SIG-M5 (cell line): ENCODE measurements at regions not wholly inside any gene's neighbourhood (a gene's known extent, or its start where the extent isn't known, plus 50 kb on each side); places are given as distances from the start of the nearest gene placed in this dataset.

Experiments
- DNase-seq: peaks from one replicate; lab custom pipeline; 2025; lab: John Stamatoyannopoulos, UW

DNA sequence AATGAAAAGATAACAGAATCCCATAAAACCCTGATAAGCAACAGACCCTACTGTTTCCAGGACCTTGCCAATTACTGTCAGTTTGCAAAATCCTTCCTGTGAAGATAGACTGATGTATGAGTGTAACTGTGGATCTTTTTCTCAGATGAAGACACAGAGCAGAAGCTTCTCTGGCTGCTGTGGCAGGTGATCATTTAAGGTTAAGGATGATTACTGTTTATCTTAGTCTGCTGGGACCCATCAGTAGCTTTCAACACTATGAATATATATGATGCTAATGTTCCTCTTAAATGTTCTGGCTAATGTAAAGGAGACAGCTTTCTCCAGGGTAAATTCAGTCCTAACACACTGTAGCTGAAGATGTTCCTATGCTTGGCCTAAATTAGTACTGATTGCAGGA lies 56.0 kb upstream of the CTTNBP2 start:
- DNase-seq, result no peak

DNA sequence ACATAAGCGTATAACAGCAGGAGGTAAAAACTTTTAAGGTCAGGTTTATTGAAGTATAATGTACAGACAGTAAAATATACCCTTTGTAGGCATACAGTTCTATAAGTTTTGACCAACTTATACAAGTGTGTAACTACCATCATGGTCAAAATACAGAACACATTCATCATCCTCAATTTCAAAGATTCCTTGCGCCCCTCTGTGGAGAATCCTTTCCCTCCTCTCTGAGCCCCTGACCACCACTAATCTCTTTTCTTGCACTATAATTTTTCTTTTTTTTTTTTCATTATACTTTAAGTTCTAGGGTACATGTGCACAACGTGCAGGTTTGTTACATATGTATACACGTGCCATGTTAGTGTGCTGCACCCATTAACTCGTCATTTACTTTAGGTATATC lies 58.1 kb upstream of the CTTNBP2 start:
- DNase-seq, result no peak

DNA sequence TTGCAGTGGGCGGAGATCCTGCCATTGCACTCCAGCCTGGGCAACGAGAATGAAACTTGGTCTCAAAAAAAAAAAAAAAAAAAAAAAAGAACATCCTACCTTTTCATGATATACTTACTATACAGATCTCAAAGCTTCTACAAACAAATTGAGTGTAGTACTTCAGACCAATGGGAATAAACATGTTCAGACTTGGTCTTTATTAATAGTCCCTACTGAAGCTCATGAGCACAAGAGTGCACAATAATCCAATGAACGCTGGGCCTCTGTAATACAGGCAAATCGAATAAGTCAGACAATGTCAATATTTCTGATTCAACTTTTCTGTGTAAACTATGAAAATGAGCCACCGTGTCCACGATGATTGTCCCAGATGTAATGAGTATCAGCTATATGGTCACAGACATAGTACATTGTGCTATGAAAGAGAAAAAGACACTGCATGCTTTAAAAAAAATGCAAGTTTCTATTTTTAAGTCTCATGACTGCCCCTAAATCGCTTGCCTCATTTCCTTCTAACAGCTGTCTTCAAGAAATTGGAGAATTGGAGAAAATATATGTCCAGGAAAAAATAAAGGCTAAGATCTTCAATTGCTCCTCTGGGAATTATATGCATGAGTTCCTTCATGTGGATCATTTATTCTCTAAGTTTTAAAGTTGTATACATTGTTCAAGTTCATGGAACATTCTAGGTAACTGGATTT lies 64.0 kb upstream of the CTTNBP2 start:
- DNase-seq, result no peak

DNA sequence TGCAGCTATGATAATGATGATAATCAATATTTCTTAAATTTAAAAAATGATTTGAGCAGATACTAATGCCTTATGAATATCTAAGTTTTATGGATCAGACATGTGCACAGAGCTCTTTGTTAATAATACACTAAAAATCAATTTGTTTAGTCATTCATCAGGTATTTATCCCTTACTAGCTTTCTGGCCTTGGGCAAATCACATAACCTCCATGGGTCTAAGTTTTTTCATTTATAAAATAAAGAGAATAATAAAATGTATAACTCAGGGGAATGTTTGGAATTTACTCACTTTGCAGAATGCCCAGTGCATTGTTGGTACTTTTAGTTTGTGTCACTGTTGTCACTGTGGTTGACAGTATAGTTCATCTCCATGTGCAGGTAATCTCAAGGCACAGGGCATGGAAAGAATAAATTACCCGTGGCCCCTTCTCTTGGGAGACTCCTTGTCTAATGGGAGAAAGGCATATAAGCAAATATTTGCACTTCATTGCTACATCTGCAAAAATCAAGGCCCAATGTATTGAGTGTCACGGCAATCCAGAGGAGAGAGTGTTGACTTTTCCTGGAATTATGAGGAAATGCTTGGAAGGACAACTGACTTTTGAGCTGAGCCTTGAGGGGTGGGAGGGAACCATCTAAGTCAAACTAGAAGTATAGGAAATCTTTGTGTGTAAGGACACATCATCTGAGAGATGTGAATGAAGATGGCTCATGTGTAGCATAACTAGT lies 64.7 kb upstream of the CTTNBP2 start:
- no peak for DNase-seq

DNA sequence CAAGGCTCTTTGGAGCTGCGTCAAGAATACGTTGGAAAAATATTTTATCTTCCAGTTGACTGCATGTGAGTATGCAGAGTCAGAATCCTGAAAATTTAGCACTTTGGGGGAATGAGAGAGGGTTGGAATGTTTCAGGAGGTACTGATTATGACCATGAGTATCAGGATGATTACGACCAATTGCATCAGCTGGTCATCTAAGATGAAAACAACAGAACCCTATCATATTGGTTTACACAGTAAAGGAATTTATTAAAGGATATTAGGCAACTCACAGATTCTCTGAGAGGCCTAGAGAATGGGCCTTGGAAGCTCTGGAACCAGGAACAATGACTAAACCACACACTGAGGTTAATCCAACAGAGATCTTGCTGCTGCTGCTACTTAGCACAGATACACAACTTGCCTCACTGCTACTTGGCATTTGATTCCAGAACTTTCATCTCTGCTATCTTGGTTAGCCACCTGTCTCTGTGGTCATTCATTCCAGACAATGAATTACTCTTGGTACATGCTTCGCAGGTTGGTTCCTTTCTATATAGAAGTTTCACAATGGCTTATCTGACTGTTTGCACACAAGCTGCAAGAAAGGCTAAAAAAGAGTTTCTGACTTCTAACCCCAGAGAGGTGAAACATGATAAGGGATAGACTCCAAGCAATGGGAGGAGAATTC lies 68.0 kb upstream of the CTTNBP2 start:
- DNase-seq, result no peak

DNA sequence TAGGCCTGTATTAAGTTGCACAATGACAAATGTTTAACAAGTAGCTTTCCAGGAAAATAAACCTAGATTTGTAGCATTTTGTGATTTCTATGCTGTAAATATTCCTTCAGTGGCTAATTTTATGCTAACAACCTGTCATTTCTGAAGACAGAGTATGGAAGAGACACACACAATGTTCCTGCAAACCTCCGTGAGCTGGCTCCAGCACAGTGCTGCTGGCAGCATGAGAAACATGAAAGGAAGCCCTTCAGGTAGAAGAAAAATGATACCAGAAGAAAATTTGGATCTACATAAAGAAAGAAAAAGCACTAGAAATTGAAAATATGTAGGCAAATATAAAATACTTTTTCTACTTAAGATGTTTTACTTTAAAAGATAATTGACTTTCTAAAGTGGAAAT lies 69.5 kb upstream of the CTTNBP2 start:
- no peak for DNase-seq

DNA sequence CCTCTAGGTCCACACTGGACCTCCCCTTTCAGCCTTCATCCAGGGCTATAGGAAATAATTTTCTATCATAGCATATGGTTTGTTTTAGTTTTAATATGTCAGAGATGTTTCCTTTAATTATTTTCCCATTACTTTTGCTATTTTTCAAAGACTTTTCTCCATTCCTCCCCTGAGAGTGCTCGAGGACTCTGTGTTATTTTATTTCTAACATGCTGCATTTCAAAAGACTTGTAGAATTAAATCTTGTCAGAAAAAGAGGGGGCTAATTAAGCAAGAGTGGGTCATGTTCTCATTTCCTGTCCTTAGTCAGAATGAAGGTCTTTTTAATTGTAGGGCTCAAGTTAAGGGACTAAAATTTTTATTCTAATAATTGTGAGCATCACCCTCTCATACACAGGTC lies 71.6 kb upstream of the CTTNBP2 start:
- DNase-seq, result no peak

DNA sequence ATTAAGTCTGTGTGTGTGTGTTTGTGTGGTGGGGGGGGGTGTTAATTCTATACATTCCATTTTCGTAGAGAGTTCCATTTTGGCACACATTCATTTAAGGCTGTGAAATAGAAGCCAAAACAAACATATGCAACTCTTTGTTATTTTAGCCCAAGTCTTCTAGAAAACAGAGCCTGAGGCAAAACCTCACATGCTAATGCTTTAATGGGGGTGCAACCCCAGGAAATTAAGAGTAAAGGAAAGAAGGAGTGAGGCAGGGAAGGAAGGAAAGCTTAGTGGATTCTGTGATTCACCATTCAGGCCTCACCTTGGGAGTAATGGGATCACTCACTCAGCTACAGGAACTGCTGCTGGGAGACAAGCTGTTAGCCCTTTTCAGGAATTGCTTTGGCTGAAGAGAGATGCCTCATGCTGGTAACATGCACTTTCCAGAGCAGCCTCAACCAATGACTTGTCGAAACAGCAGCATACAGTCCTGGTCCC lies 73.0 kb upstream of the CTTNBP2 start:
- DNase-seq, result no peak

DNA sequence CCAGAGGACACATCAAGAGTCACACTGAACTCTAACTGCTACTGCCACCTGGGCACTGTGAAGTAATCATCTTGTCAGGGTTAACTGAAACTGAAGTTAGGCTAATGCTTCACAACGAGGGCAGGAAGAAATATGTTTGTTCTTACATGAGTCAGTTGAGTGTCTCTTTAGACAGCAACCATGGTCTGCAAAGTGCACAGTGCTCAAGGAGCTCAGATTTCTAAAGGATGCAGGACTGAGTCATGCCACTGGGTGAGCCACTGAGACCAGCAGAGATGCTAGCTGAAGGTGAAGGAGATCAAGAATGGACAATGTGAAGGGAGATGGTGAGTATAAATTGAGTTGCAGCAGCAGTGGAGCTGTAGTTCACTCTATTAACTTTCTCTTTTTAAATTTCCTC lies 76.0 kb upstream of the CTTNBP2 start:
- DNase-seq, result no peak

DNA sequence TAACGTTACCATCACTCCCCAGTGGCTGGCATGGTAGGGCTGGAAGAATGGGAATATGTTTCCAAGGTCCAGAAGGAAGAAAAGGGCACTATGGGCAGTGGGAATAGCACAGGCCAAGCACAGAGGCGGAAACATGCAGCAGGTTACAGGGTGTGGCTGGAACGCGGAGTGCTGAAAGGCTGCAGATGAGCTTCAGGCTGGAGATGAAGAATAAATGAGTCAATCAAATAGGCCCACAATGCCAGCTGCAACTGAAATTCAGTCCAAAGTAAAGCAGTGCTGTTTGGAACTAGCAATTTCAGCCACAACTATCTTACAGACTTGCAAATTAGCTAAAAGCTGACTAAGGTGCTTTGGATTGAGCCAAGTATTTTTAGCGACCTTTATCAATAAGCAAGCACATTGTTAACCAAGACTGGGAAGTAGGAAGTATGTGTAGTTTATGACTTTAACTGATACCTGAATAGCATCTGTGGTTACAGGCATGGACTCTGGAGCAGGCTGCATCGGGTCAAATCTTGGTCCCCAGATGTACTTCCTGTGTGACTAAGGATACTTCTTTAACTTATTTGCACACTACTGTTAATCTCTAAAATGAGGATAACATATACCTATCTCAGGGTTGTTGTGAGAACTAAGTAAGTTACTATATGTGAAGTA lies 77.5 kb upstream of the CTTNBP2 start:
- no peak for DNase-seq

DNA sequence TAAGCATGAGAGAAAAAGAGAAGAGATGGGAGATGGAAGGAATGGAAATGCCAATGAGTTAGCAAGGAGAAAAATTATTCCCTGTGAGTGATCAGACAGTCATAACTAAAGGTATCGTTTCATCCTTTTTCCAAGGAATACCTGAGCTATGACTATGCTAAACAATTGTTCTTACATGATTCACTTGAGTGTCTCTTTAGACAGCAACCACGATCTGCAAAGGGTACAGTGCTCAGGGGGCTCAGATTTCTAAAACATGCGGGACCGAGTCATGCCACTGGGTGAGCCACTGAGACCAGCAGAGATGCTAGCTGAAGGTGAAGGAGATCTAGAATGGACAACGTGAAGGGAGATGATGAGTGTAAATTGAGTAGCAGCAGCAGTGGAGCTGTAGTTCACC lies 78.0 kb upstream of the CTTNBP2 start:
- no peak for DNase-seq

DNA sequence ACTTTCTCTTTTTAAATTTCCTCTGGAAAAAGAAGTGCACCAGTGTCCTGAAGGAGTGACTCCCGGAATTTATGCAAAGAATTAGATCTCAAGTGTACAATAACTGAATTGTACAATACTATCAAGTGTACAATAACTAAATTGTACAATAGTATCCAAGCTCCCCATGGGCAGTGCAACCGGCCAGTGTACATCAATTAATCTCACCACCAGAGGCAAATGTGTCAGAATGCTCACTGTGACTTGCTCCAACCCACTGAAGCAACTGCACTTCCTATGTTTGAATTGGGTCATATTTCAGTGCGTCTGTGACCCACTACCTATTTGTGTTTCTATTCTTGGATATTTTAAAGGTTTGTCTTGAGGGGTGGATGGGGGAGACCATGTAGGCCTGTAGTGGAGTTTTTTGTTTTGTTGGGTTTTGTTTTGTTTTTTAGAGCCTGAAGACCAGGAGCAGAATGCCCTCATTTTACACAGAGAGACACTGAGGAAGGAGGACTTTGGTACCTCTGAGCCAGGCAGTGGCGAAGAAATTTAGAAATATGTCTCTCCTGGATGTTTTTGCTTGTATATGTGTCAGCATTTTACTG lies 78.5 kb upstream of the CTTNBP2 start:
- DNase-seq, result no peak

DNA sequence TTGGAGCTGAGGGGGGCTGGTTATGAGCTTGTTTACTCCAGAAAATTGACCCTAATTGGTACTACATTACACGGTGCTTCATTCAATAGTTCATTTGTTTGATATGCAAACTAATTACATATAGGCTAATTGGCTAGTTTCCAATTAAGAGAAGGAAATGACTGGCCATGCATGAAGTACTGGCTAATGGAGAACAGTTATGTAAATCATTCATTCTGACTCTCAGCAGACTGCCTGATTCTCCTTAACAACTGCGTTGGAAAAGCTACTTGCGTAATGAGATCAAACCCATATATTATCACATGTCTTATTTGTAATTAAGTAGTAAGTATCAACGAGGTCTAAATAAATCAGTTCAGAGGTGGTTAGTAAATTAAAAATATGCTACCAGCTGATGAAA lies 81.8 kb upstream of the CTTNBP2 start:
- DNase-seq, result no peak

DNA sequence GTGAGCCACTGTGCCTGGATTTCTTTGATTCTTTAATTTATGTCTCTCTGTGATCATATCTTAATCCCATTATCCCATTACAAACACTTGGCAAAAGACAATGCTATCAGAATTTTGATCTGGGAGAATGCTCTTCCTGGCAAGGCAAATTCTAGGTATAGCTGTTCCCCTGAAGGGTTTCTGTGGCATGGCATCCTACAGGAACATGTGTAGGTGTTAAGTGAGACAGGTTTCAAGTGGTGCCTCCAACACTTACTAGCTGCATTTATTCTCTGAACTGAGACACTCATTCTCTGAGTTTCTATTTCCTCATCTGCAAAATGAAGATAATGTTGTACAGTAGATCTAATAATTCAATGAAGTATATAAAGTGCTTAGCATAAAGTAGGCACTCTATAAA lies 87.1 kb upstream of the CTTNBP2 start:
- DNase-seq, result no peak

DNA sequence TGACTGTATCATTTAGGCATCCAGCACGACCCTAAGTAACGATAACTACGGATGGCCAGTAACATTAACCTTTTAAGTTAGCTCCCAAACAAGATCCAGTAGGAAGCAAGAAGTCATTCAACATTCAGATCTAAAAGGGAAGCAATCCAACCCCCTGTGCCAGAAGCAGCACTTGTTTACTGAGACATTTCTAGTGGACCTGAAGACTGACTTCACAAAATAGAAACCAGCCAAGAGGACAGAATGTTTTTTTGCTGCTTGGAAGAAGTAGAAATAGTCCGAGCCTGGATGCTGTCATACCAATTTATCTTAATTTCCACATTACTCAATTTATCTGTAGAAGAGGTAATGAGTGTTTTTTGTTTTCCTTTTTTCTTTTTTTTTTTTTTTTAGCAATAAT lies 88.0 kb upstream of the CTTNBP2 start:
- no peak for DNase-seq

DNA sequence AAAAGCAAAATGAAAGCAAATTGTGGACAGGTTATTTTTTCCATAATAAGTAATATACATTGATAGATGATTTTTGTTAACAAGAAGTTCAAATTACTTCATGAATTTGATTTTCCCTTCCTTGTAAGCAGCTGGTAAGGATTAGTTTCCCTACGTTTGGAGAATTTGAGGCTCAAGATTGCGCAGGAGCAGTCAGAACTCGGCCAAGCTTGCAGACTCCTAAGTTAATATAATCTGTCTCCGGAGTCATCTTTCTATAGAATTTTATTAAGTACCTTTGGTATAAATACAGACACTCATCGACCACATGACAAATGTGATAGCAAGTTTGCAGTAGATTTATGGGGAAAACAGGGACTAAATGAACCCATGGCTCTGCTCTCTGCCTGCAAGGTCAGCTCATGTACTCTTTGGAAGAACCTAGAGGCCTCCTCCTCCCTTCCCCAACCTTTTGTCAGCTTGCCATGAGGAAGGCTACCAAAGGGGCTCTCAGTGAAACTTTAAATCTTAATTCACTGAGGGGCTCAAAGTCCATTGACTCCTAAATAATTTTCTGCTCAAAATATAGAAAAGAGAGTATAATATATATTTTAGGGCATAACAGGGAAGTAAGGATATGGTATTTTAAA lies 89.2 kb upstream of the CTTNBP2 start:
- DNase-seq, result no peak

DNA sequence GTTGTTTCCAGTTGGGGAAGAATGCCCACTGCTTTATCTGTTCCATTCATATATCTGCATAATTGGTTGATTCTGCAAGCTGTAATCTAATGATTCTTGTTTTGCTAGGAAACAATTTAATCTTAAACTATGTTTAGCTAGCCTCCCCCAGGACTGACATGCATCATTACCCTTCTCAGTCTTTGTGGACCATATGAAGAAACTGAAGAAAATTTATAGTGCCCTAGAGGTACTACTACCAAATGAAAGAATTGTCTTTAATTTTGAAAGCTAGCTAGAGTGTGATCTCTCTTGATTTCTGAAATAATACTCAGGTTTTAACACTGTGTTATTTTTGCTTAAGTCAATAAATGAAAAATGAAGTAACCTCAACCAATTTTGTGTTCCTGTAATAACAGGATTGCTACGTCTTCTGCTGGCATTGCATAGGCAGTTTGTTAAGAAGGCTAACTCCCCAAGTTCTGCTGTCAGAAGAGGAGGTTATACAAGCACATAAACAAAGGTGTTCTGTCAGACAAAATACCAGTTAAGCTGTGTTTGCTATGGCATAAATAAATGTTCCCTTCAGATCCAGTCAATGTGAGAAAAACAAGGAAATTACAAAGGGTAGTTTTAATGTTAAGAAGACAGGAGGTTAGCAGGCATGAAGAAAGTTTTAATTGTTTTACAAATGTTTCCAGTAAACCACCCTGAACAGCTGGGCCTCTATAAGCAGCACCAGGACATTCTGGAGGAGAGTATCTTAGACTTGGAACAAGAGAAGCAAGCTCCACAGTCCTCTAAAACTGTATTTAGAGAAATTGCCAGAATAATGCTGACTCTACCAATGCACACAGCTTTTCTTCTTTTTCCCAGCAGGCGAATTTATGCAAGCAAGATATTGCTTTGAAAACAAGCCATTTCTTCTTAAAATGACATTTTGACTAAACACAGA lies 90.3 kb upstream of the CTTNBP2 start:
- no peak for DNase-seq

DNA sequence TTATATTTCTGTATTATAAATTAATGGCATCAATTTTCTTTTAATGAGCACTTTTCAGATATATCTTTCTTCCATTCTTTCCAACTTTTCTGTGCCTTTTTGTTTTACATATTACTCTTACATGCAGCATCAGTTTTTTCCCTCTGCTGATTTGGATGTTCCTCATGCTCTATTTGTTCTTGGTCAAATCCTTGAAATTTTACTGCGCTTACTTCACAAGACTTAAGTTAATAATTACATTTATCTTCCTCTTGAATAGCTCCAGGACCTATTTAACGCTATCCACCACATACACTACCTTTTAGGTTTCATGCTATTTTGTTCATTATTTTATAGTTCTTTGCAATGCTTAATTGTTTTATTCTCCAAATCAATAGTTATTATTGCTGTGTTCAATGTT lies 97.6 kb upstream of the CTTNBP2 start:
- DNase-seq, result no peak

DNA sequence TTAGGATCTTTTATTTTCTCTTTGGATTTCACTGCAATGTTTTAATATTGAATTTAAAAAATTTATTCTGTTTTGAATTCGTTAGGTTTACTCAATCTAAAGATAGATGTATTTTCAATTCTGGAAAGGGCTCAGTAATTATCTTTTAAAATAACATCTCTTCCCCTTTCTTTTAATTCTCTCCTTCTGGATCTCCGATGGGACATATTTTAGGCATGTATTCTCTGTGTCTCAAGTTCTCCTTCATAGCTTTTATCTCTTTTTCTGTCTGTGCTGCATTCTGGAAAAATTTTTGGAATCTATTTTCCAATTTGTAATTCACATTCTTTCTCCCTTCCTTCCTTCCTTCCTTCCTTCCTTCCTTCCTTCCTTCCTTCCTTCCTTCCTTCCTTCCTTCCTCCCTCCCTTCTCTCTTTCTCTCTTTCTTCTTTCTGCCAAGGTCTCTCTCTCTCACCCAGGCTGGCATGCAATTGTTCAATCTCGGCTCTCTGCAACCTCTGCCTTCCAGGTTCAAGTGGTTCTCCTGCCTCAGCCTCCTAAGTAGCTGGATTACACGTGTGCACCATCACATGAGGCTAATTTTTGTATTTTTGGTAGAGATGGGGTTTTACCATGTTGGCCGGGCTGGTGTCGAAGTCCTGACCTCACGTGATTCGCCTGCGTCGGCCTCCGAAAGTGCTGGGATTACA lies 98.5 kb upstream of the CTTNBP2 start:
- DNase-seq, result no peak

DNA sequence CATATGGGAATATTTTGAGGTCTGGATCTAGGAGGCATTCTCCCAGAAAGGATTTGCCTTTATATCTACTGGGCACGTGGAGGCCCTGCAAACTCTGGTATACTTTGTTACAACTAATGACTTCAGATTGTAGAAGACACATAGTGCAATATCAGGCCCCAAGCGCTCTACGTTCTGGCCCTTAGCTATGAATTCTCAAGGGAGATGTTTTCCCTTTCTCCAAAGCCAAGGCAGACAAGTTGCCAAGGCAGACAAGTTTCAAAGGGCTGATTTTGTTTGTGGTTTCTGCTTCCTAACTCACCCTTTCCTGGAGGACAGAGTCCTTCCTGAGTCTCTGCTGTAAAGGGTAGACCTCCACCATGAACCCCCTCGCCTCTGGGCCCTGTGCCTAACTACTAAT lies 99.4 kb upstream of the CTTNBP2 start:
- DNase-seq, result no peak
